ENCODE measurements at regions not wholly inside any gene's neighbourhood (a gene's known extent, or its start where the extent isn't known, plus 50 kb on each side); places are given as distances from the start of the nearest gene placed in this dataset.
A peak's percentile ranks its signal among the peaks of the same experiment; 100 is the strongest.
"Not testable (repeated sequence)": the region's sequence is repeated elsewhere in the genome, so short reads cannot be mapped to it uniquely, and the experiment has no call there.

- DNase-seq (ENCODE audit: low read depth in 2 of 2, low spot score in 1 of 2), result no peak
These were observed 1183.7 kb upstream of the TMEM132C start for GRCh38 chr12:127083008-127083949.

DNA sequence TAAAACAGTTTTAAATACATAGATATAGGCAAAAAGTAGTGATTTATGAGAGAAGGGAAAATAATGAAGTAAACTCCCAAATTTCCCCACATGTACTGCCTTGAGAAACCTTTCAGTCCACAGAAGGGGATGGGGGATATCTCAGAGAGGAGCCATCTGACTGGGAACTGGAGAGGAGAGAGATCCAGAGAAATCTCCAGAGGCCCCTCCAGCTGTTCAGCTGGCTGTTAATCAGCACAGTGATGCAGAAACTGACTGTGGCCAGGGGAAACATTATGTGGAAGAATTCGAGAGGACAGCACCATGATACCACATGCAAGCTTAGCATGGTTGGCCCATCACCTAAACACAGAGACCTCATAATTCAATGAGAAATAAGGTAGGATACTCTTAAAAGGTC, 1165.9 kb upstream of the TMEM132C start:
- DNase-seq (ENCODE audit: low read depth in 2 of 2, low spot score in 1 of 2), result no peak

- DNase-seq (ENCODE audit: low read depth in 2 of 2, low spot score in 1 of 2), result no peak
These were observed 1160.9 kb upstream of the TMEM132C start for GRCh38 chr12:127106041-127106440.

GRCh38 chr12:127106697-127107096, 1160.3 kb upstream of the TMEM132C start:
- DNase-seq (ENCODE audit: low read depth in 2 of 2, low spot score in 1 of 2), result no peak

DNA sequence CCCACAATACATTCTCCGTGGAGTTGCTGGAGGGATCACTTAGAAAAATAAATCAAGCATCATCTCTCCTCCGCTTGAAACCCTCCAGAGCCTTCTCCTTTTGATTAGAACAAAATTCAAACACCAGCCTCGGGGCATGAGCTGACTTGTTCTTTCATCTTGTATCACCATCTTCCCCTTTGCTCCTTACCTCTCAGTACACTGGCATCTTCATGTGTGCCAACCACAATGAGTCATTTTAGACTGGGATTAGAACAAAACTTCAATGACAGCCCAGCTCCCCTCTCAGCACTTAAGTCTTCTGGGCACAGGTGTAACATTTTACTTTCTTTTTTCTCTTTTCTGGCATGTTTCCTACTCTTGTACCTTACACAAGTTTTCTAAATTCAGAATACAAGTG, 1159.2 kb upstream of the TMEM132C start:
- DNase-seq (ENCODE audit: low read depth in 2 of 2, low spot score in 1 of 2), result no peak

DNA sequence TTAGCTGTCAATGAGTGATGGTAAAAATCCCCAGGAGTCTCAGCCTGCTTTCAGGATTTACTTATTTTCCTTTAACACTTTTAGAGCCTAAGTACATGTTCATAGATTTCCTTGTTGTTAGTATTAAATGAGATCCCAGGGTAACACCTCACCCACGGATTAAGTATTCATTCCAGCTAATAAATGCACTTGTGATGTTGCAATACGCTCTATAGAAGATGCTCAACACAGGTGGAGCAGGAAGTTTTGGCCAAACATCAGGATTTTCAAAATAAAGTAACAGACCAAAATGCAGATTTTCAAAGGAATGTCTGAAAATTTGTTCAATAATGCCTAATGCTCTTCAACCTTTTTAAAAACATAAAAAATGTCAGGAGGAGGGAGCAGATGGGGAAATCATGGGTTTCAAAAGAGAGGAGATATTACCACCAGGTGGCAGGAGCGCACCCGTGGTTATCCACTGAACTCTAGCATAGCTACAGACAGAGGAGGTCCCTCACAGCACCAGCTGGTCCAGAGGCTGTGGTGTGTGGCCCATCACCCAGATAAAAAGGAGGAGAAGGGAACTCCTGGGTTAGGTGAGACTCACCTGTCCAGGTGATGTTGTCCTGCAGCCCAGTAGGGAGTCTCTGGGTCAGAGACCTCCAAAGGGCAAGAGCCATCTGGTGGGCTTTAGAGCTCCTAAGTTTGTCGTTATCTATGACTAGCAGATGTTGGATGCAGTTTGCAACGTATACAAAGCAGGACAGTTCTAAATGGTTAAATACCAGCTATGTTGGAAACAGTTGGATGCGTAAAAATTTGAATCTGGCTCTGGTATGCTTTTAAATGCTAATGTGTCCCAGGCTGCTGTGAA, 1158.4 kb upstream of the TMEM132C start:
- DNase-seq (ENCODE audit: low read depth in 2 of 2, low spot score in 1 of 2), result peak in 1 of 2 donors; percentile 11

DNA sequence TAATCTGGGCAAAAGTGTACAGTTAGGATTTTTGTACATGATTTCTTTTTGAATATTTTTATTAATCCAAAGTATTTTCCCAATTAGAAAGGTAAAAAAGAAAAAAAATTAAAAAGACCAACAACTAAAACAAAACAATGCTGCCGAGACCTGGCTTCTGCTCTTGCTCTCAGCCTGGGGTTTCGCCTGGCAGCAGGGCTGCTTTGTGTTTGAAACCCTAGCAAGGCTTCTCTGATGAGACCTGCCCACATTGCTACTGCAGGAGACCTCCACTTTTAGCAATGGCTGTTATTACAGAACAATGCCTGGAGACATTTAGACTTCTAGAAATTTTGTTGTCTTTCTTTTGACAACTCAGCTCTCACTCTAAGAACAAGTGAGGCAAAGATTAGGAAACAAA, 1153.0 kb upstream of the TMEM132C start:
- no peak for DNase-seq (ENCODE audit: low read depth in 2 of 2, low spot score in 1 of 2)

DNA sequence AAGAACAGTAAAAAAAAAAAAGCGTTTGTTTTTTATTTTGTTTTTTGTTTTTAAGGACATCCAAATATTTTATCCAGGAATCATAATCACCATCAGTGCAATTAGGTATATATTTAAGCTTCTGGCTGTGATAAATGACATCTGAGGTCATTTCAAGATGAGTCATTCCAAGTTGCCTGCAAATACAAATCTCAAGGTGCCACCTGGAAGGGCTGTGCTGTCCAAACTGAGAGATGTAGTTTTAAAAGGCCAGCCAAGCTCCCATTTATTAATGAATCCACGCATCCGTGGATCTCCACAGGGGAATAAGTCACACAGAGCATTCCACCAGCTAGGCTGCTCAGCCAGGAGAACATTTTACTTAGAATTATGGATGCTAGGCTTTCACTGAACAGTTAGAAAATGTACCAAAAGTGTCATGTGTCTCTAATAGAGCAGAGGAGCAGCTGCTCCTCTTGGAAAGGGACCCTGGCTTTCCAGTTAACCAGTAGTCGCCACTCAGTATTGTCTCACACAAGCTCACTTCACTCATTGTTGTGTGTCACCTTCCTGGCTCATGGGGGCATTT, 1151.4 kb upstream of the TMEM132C start:
- DNase-seq (ENCODE audit: low read depth in 2 of 2, low spot score in 1 of 2), result no peak

DNA sequence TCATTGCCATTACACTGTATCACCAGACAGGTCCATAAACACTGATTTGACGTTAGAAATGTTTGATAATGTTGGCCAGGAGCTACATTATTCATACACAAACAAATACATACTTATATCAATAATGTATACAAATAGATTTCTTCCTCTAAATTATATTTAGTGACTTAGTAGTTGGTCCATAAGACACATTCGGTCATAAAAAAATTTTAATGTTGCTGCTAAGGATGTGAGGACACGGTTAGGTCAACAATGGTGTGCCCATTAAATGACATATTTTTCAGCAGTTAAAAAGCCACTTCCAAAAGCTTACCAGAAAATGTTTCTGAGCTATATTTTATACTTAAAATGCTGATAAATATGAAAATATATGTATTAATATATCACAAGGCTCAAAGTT, 1148.7 kb upstream of the TMEM132C start:
- DNase-seq (ENCODE audit: low read depth in 2 of 2, low spot score in 1 of 2), result no peak

DNA sequence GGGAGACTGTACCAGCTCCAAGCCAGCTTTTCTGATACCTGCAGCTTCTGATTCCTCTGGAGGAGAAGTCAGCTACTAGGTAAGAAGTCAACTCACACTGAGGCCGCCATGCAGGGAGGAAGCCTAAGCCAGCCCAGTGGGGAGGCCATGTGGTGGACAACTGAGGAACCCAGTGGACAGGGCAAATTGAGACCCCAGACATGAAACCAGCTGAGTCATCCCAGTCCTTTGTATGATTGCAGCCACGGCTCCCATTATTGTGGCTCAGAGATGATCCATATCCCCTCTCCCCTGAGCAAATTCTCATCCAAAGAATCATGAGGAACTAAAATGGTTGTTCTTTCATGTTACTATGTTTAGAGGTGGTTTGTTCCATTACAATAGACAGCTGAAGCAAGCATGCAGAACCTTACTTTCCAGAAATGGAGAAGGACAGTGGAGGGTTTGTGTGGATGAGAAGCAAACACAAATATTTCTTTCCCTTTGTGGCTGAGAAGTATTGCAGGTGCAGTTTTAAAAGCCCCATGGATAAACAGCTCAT, 1147.3 kb upstream of the TMEM132C start:
- DNase-seq (ENCODE audit: low read depth in 2 of 2, low spot score in 1 of 2), result no peak

GRCh38 chr12:127120851-127121250, 1146.1 kb upstream of the TMEM132C start:
- no peak for DNase-seq (ENCODE audit: low read depth in 2 of 2, low spot score in 1 of 2)

DNA sequence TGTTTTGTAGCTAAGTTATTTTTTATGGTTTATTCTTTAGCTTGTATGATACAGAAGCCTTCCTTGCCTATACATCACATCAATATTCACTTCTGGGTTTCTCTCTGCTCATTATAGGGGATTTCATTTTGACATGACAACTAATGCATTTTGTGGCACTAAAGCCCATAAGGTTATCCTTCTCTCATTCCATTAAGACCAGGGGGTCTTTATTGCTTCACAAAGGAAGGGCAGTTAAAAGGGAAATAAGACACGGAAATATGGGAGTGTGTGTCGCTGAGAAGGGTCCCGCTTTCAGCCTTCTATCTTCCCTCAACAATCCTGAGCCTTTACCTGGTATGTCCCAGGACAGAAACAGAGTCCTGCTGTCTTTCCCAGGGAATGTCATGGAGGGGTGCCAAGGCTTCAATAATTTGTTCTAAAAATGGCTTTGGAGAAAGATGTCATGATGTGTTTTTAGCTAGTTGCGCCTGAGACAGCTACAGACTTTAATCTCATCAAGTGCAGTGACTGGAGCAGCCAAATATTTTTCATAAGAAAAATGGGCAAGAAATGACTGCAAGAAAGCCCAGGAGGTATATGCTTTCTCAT, 1145.4 kb upstream of the TMEM132C start:
- no peak for DNase-seq (ENCODE audit: low read depth in 2 of 2, low spot score in 1 of 2)

GRCh38 chr12:127125607-127126259, 1141.2 kb upstream of the TMEM132C start:
- no peak for DNase-seq (ENCODE audit: low read depth in 2 of 2, low spot score in 1 of 2)

GRCh38 chr12:127126260-127126628, 1140.7 kb upstream of the TMEM132C start:
- no peak for DNase-seq (ENCODE audit: low read depth in 2 of 2, low spot score in 1 of 2)

DNA sequence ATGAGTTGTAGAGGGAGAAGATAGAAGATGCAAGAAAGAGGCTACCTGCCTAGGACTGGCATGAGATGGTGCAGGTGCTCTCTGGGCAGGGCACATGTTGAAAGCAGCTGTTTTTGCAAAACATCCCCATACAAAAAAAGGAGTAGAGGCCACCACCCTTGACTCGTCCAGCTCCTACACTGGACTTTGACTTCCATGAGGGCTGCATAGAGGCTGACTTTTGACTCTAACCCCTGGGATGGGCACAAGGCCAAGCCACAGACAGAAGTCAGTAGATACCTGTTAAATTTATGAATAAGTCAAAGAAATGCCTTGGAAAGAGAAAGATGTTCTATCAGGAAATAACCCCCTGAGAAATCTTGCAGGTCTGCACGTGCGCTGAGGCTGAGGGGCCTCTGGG, 1139.1 kb upstream of the TMEM132C start:
- no peak for DNase-seq (ENCODE audit: low read depth in 2 of 2, low spot score in 1 of 2)

- DNase-seq (ENCODE audit: low read depth in 2 of 2, low spot score in 1 of 2), result no peak
These were observed 1136.4 kb upstream of the TMEM132C start for GRCh38 chr12:127130506-127131124.

DNA sequence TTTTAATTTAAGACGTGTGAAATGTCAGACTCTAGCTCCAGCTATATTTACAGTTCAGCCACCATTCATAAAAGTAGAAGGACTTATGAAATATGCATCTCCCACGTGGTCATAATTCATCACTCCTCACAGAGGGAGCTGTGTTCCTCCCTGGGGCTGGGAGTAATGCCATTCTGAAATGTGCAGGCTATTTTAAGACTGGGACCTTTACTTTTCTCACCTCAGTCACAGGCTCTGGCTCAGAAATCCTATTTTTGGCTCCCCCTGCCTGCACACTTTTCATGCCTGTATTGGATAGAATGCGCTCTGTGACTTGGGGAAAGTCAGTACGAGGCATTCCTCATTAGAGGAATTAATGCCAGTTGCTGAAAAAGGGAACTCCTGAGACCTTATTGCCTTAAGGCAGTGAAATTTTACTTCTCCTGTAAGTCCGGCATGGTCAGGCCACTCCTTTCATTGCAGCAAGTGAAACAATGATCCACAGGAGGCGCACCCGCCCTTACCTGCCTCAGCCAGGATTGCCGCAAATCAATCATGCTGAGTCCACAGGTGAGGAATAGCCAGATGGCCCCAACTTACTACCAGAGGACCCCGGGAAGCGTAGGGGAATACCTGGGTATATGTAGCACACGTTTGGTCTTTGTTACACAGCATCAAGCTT, 1133.2 kb upstream of the TMEM132C start:
- DNase-seq (ENCODE audit: low read depth in 2 of 2, low spot score in 1 of 2), result no peak

DNA sequence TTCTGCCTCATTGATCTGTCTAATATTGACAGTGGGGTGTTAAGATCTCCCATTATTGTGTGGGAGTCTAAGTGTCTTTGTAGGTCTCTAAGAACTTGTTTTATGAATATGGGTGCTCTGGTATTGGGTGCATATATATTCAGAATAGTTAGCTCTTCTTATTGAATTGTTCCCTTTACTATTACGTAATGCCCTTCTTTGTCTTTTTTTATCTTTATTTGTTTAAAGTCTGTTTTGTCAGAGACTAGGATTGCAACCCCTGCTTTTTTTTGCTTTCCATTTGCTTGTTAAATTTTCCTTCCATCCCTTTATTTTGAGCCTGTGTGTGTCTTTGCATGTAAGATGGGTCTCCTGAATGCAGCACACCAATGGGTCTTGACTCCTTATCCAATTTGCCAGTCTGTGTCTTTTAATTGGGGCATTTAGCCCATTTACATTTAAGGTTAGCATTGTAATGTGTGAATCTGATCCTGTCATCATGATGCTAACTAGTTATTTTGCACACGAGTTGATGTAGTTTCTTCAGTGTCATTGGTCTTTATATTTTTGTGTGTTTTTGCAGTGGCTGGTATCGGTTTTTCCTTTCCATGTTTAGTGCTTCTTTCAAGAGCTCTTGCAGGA, 1126.0 kb upstream of the TMEM132C start:
- not testable (repeated sequence) for DNase-seq (ENCODE audit: low read depth in 2 of 2, low spot score in 1 of 2)

GRCh38 chr12:127143020-127143419, 1124.0 kb upstream of the TMEM132C start:
- DNase-seq (ENCODE audit: low read depth in 2 of 2, low spot score in 1 of 2), result no peak
